HCT116 (cell line): ENCODE measurements at regions not wholly inside any gene's neighbourhood (a gene's known extent, or its start where the extent isn't known, plus 50 kb on each side); places are given as distances from the start of the nearest gene placed in this dataset.
"Not testable (repeated sequence)": the region's sequence is repeated elsewhere in the genome, so short reads cannot be mapped to it uniquely, and the experiment has no call there.

ENCODE experiments used
- EZH2phosphoT487 ChIP-seq: fragments of 200-600 bp; IDR thresholded peaks from 2 replicates; pipeline ENCODE4 v1.6.1; 2018; ENCODE audit warnings: antibody characterized with exemption, borderline replicate concordance
- POLR2A ChIP-seq: IDR thresholded peaks from 2 replicates; pipeline ENCODE4 v1.7.0; 2011; ENCODE audit warnings: borderline replicate concordance; ENCODE audit not compliant: insufficient read depth, insufficient read length; ENCODE audit errors: extremely low read depth
- POLR2AphosphoS5 ChIP-seq: IDR thresholded peaks from 2 replicates; pipeline ENCODE4 v1.6.1; 2011; ENCODE audit warnings: mild to moderate bottlenecking, low read depth, low read length, moderate library complexity
- YY1 ChIP-seq: IDR thresholded peaks from 2 replicates; pipeline ENCODE4 v1.6.1; 2011; ENCODE audit warnings: low read length, low read depth, moderate library complexity, mild to moderate bottlenecking; ENCODE audit not compliant: insufficient replicate concordance; ENCODE audit errors: extremely low read depth
- ZFX ChIP-seq: fragments of 450-650 bp; IDR thresholded peaks from 2 replicates; pipeline ENCODE4 v1.6.1; 2017
- TF ChIP-seq, protein P1 (sequence below), 3 experiments: fragments of 200-600 bp in 1 of 3; sonication (generic) in 1 of 3; IDR thresholded peaks in 2 of 3; conservative IDR thresholded peaks in 1 of 3; 2 replicates each; pipeline ENCODE4 v1.5.1; 2012 to 2017; ENCODE audit warnings: low read depth in 2 of 3, low read length in 2 of 3, antibody characterized with exemption in 1 of 3, borderline replicate concordance in 1 of 3, control low read depth in 1 of 3, mild to moderate bottlenecking in 1 of 3, mixed read lengths in 1 of 3, mixed run types in 1 of 3, moderate library complexity in 1 of 3; ENCODE audit not compliant: insufficient read depth in 1 of 3

DNA sequence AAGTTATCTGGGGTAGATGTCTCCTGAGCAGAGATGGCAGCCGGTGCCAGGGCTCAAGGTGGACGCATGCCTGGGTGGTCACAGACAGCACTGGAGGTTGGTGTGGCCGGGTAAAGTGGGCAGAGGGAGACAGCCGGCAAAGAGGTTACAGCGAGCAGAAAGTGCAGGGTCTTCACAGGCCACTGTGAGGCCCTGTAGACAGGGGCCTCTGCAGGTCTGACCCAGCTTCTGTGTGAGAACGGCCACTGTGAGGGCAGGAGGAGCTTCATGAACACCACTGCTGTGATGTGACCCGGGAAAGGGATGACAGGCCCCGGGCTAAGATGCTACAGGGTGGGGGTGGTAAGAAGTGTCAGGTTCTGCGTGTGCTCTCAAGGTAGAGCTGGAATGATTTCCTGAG is 111.2 kb upstream of the VOPP1 start:
- TF ChIP-seq YY1, ZFX, POLR2A, EZH2phosphoT487, POLR2AphosphoS5: not testable (repeated sequence)
- TF ChIP-seq, protein P1, sequence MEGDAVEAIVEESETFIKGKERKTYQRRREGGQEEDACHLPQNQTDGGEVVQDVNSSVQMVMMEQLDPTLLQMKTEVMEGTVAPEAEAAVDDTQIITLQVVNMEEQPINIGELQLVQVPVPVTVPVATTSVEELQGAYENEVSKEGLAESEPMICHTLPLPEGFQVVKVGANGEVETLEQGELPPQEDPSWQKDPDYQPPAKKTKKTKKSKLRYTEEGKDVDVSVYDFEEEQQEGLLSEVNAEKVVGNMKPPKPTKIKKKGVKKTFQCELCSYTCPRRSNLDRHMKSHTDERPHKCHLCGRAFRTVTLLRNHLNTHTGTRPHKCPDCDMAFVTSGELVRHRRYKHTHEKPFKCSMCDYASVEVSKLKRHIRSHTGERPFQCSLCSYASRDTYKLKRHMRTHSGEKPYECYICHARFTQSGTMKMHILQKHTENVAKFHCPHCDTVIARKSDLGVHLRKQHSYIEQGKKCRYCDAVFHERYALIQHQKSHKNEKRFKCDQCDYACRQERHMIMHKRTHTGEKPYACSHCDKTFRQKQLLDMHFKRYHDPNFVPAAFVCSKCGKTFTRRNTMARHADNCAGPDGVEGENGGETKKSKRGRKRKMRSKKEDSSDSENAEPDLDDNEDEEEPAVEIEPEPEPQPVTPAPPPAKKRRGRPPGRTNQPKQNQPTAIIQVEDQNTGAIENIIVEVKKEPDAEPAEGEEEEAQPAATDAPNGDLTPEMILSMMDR (IDR thresholded peaks at IDR 0.05 in 2 of 3, conservative IDR thresholded peaks at IDR 0.05 in 1 of 3; ENCODE audit: borderline replicate concordance in 1 of 3, insufficient read depth in 1 of 3, low read depth in 2 of 3, low read length in 2 of 3): not testable (repeated sequence)
